A549 (cell line): ENCODE measurements at regions not wholly inside any gene's neighbourhood (a gene's known extent, or its start where the extent isn't known, plus 50 kb on each side); places are given as distances from the start of the nearest gene placed in this dataset.

Source experiments
- ATAC-seq, 2 experiments: fragments of 200-7000 bp in 1 of 2; fragments of >200 bp in 1 of 2; cut with Nextera tagmentation in 1 of 2; cut with Tn5 transposase in 1 of 2; 3 replicates each; pipeline versions ENCODE4 v1.8.0 to v1.9.1; 2018 to 2020; ENCODE audit warnings: mild to moderate bottlenecking in 1 of 2, moderate library complexity in 1 of 2
- CTCF ChIA-PET: fragments of 300-600 bp; sonication (Branson Sonifier 250); formaldehyde crosslinking; extraction: SDS; loops from one replicate; lab custom pipeline; 2021; ENCODE audit warnings: antibody characterized with exemption, inconsistent platforms; lab: Yijun Ruan, JAX
- POLR2A ChIA-PET: fragments of 350-600 bp; formaldehyde crosslinking; extraction: SDS; loops from one replicate; lab custom pipeline; 2021; ENCODE audit warnings: antibody characterized with exemption, inconsistent platforms; lab: Yijun Ruan, JAX
- DNase-seq, 2 experiments: peaks; one replicate each; pipeline versions ENCODE4 v3.0.0 to v3.0.0-alpha.2; 2011 to 2016; ENCODE audit warnings: low read depth in 1 of 2, low spot score in 1 of 2
- FAIRE-seq: peaks from 2 replicates; lab custom pipeline; 2011; peaks lifted over from hg19 to GRCh38; lab: Jason Lieb, UNC
- H3K27ac ChIP-seq, 2 experiments: fragments of >200 bp; sonication (Bioruptor Twin); formaldehyde crosslinking; 3 replicates each; pipeline ENCODE4 v1.5.1; 2016 to 2017
- H3K4me1 ChIP-seq: fragments of >200 bp; sonication (Bioruptor Twin); formaldehyde crosslinking; 3 replicates; pipeline ENCODE4 v1.6.1; 2016
- H3K4me2 ChIP-seq: fragments of >200 bp; sonication (Bioruptor Twin); formaldehyde crosslinking; 3 replicates; pipeline ENCODE4 v1.6.1; 2016
- H3K4me3 ChIP-seq: fragments of >200 bp; sonication (Bioruptor Twin); formaldehyde crosslinking; 3 replicates; pipeline ENCODE4 v1.5.1; 2016
- H3K9me3 ChIP-seq: fragments of >200 bp; sonication (Bioruptor Twin); formaldehyde crosslinking; 3 replicates; pipeline ENCODE4 v1.6.1; 2016
- ATOH8 ChIP-seq: fragments of 250-450 bp; sonication (Bioruptor Pico); IDR thresholded peaks from 2 replicates; pipeline ENCODE4 v1.5.0; 2020; ENCODE audit warnings: low read depth, mild to moderate bottlenecking, moderate library complexity
- BHLHE40 ChIP-seq: IDR thresholded peaks from 2 replicates; pipeline ENCODE4 v1.6.1; 2012; ENCODE audit warnings: low read depth, low read length, inconsistent platforms
- CTCF ChIP-seq: fragments of >200 bp; sonication (Bioruptor Twin); formaldehyde crosslinking; IDR thresholded peaks from 3 replicates; pipeline ENCODE4 v1.5.1; 2016
- FOSB ChIP-seq: fragments of 250-450 bp; sonication (Bioruptor Pico); IDR thresholded peaks from 2 replicates; pipeline ENCODE4 v1.5.0; 2020; ENCODE audit warnings: mild to moderate bottlenecking, moderate library complexity
- FOXS1 ChIP-seq: fragments of 250-450 bp; sonication (Bioruptor Pico); IDR thresholded peaks from 2 replicates; pipeline ENCODE4 v1.5.0; 2020; ENCODE audit warnings: mild to moderate bottlenecking, moderate library complexity
- GATA3 ChIP-seq: IDR thresholded peaks from 2 replicates; pipeline ENCODE4 v1.6.1; 2012; ENCODE audit warnings: borderline replicate concordance
- HEYL ChIP-seq: fragments of 250-450 bp; sonication (Bioruptor Pico); IDR thresholded peaks from 2 replicates; pipeline ENCODE4 v1.8.0; 2021; ENCODE audit warnings: mild to moderate bottlenecking, moderate library complexity
- HOXB5 ChIP-seq: fragments of 250-450 bp; sonication (Bioruptor Pico); IDR thresholded peaks from 2 replicates; pipeline ENCODE4 v1.5.0; 2020; ENCODE audit warnings: mild to moderate bottlenecking, moderate library complexity
- JUN ChIP-seq, 2 experiments: fragments of >200 bp; sonication (Bioruptor Twin); formaldehyde crosslinking; IDR thresholded peaks; 2 replicates in 1 of 2; 3 replicates in 1 of 2; pipeline ENCODE4 v1.6.1; 2016 to 2017
- KDM1A ChIP-seq: fragments of 200-600 bp; sonication (generic); IDR thresholded peaks from 2 replicates; pipeline ENCODE4 v1.6.1; 2016; ENCODE audit warnings: low read depth, mild to moderate bottlenecking
- MAFK ChIP-seq: fragments of 450-650 bp; IDR thresholded peaks from 2 replicates; pipeline ENCODE4 v1.6.1; 2014; ENCODE audit not compliant: partially characterized antibody
- MAZ ChIP-seq: fragments of 150-350 bp; IDR thresholded peaks from 2 replicates; pipeline ENCODE4 v1.6.1; 2014; ENCODE audit warnings: antibody characterized with exemption, low read depth, low read length, borderline replicate concordance
- PBX3 ChIP-seq: IDR thresholded peaks from 2 replicates; pipeline ENCODE4 v1.6.1; 2012
- POLR2A ChIP-seq: IDR thresholded peaks from 2 replicates; pipeline ENCODE4 v1.6.1; 2012; ENCODE audit warnings: mild to moderate bottlenecking, low read length
- RARB ChIP-seq: fragments of 250-450 bp; sonication (Bioruptor Pico); IDR thresholded peaks from 2 replicates; pipeline ENCODE4 v1.8.0; 2021; ENCODE audit warnings: mild to moderate bottlenecking, moderate library complexity
- REST ChIP-seq: fragments of 200-600 bp; sonication (generic); IDR thresholded peaks from 2 replicates; pipeline ENCODE4 v1.6.1; 2016; ENCODE audit warnings: antibody characterized with exemption, mild to moderate bottlenecking, moderate library complexity
- RFX5 ChIP-seq: fragments of 450-650 bp; IDR thresholded peaks from 2 replicates; pipeline ENCODE4 v1.7.1; 2014; ENCODE audit warnings: antibody characterized with exemption, mild to moderate bottlenecking, moderate library complexity
- RNF2 ChIP-seq: fragments of 200-600 bp; sonication (generic); IDR thresholded peaks from 2 replicates; pipeline ENCODE4 v1.6.1; 2016; ENCODE audit warnings: low read depth, mild to moderate bottlenecking, antibody characterized with exemption, moderate library complexity, borderline replicate concordance
- TP53 ChIP-seq: fragments of 250-450 bp; sonication (Bioruptor Pico); IDR thresholded peaks from 2 replicates; pipeline ENCODE4 v1.5.0; 2021; ENCODE audit warnings: mild to moderate bottlenecking, moderate library complexity
- ZC3H11A ChIP-seq: fragments of 450-650 bp; IDR thresholded peaks from 2 replicates; pipeline ENCODE4 v1.6.1; 2014; ENCODE audit warnings: antibody characterized with exemption, mild to moderate bottlenecking
- ZNF302 ChIP-seq: fragments of 250-450 bp; sonication (Bioruptor Pico); IDR thresholded peaks from 2 replicates; pipeline ENCODE4 v1.9.0; 2021; ENCODE audit warnings: inconsistent platforms, mild to moderate bottlenecking, moderate library complexity
- WGBS: methylation state at CpG from one replicate; pipeline ENCODE4 v1.1.6; 2017; ENCODE audit errors: missing lambda C conversion rate; 5-methylcytosine and 5-hydroxymethylcytosine counted together
- TF ChIP-seq, protein P1 (sequence below): IDR thresholded peaks from 2 replicates; pipeline ENCODE4 v1.6.1; 2012
- TF ChIP-seq, protein P2 (sequence below): fragments of >200 bp; sonication (Bioruptor Twin); formaldehyde crosslinking; IDR thresholded peaks from 3 replicates; pipeline ENCODE4 v1.6.1; 2016
- TF ChIP-seq, protein P3 (sequence below): IDR thresholded peaks from 2 replicates; pipeline ENCODE4 v1.6.1; 2012; ENCODE audit warnings: low read depth, borderline replicate concordance
- TF ChIP-seq, protein P4 (sequence below): fragments of 150-350 bp; IDR thresholded peaks from 2 replicates; pipeline ENCODE4 v1.6.1; 2014; ENCODE audit warnings: low read depth, mild to moderate bottlenecking, low read length

DNA sequence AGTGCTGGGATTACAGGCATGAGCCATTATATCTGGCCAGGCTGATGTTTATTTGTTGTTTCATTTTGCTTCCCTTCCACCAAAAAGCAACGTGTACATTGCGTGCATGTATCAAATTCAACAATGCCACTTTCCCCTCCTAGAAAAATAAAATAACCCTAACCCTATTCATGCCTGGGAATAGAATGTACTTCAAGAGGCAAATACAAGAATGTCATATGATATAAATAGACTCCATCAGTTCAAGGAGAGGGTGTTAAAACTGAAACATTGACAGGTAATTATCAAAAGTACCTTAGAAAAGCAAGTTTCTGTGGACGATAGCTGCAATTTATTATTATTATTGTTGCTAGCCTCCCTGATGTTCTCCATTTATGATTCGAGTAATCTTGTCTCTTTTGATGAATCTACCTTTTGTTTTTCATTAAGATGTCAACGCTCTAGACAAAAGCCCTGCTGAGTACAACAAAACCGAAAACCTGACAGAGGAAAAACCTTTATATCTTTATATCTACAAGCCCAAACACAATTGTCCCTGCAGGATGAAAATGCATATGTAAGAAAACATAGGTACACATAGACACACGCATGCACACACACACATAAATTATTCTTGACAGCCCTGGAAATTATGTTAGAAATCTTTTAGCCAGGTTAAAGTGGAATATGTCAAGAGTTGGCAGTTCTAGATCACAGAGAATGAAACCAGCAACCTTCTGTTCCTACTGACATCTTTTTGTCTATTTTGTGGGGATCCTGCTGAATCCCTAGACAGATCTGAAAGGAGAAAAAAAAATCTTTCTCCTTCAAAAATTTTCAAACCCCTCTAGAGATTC, 98.9 kb downstream of the BTG1 start (continued):
- TF ChIP-seq, protein P1, sequence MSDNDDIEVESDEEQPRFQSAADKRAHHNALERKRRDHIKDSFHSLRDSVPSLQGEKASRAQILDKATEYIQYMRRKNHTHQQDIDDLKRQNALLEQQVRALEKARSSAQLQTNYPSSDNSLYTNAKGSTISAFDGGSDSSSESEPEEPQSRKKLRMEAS, result no peak
- no peak for TF ChIP-seq ATOH8
- no peak for TF ChIP-seq HOXB5 (CRISPR knock-in tag)
- no peak for TF ChIP-seq RNF2

DNA sequence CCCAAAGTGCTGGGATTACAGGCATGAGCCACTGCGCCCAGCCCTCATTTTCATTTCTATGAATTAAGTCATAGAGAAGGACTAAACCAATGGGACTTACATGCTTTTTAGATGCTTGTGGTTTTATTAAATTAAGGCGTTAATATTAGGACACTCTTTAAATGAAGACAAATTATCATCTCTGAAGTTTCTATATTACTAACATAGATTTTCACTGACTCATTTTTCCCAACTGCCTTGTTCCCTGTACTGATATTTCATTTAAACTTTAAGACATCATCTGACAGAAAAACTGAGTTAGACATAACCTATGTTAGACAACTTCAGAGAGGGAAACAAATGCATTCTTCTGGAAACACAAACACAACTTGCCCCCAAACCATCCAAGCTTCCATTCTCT, 99.8 kb downstream of the BTG1 start:
- Histone ChIP-seq H3K9me3 (no peaks in the 10 kb centered on the region), H3K27ac (no peak overlapping the region), H3K4me1 (no peaks in the 10 kb centered on the region)
- FAIRE-seq, result no peak
- CTCF ChIA-PET, result no interaction called here
- POLR2A ChIA-PET, result no interaction called here
- ATAC-seq, result no peak
- DNase-seq, result no peak
- 95% methylated on average over 2 of the region's 2 CpGs for WGBS
- no peak for TF ChIP-seq RFX5
- no peak for TF ChIP-seq KDM1A
- TF ChIP-seq, protein P2, sequence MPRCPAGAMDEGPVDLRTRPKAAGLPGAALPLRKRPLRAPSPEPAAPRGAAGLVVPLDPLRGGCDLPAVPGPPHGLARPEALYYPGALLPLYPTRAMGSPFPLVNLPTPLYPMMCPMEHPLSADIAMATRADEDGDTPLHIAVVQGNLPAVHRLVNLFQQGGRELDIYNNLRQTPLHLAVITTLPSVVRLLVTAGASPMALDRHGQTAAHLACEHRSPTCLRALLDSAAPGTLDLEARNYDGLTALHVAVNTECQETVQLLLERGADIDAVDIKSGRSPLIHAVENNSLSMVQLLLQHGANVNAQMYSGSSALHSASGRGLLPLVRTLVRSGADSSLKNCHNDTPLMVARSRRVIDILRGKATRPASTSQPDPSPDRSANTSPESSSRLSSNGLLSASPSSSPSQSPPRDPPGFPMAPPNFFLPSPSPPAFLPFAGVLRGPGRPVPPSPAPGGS, result no peak
- no peak for TF ChIP-seq PBX3
- no peak for TF ChIP-seq ZNF302 (CRISPR knock-in tag)
- no peak for TF ChIP-seq JUN (IDR thresholded peaks at IDR 0.05)
- no peak for TF ChIP-seq TP53 (CRISPR knock-in tag)
- TF ChIP-seq MAFK, result no peak
- TF ChIP-seq POLR2A, result no peak
- no peak for TF ChIP-seq ZC3H11A
- TF ChIP-seq FOSB (CRISPR knock-in tag), result no peak
- TF ChIP-seq, all 56 proteins: peak for 0
- H3K4me2 ChIP-seq, result no peak overlapping the region
- H3K4me3 ChIP-seq, result no peak overlapping the region

GRCh38 chr12:92044435-92044834, 101.2 kb downstream of the BTG1 start:
- H3K4me1 ChIP-seq, result no peaks in the 10 kb centered on the region
- CTCF ChIA-PET, result no interaction called here
- H3K4me3 ChIP-seq, result no peak overlapping the region
- H3K27ac ChIP-seq, result no peak overlapping the region
- FAIRE-seq, result no peak
- WGBS, result 98% methylated on average over 2 of the region's 2 CpGs
- POLR2A ChIA-PET, result no interaction called here
- H3K4me2 ChIP-seq, result no peak overlapping the region
- ATAC-seq, result no peak
- H3K9me3 ChIP-seq, result no peaks in the 10 kb centered on the region
- no peak for DNase-seq
- no peak for TF ChIP-seq BHLHE40
- TF ChIP-seq RARB (CRISPR knock-in tag), result no peak
- no peak for TF ChIP-seq MAZ
- TF ChIP-seq CTCF, result no peak
- TF ChIP-seq, protein P3, sequence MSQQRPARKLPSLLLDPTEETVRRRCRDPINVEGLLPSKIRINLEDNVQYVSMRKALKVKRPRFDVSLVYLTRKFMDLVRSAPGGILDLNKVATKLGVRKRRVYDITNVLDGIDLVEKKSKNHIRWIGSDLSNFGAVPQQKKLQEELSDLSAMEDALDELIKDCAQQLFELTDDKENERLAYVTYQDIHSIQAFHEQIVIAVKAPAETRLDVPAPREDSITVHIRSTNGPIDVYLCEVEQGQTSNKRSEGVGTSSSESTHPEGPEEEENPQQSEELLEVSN, result no peak
- TF ChIP-seq FOXS1 (CRISPR knock-in tag), result no peak
- no peak for TF ChIP-seq GATA3
- no peak for TF ChIP-seq HEYL (CRISPR knock-in tag)
- TF ChIP-seq, protein P4, sequence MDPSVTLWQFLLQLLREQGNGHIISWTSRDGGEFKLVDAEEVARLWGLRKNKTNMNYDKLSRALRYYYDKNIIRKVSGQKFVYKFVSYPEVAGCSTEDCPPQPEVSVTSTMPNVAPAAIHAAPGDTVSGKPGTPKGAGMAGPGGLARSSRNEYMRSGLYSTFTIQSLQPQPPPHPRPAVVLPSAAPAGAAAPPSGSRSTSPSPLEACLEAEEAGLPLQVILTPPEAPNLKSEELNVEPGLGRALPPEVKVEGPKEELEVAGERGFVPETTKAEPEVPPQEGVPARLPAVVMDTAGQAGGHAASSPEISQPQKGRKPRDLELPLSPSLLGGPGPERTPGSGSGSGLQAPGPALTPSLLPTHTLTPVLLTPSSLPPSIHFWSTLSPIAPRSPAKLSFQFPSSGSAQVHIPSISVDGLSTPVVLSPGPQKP, result no peak
- no peak for TF ChIP-seq REST
- no peak for TF ChIP-seq RNF2
